ENCODE measurements at regions not wholly inside any gene's neighbourhood (a gene's known extent, or its start where the extent isn't known, plus 50 kb on each side); places are given as distances from the start of the nearest gene placed in this dataset.

DNA sequence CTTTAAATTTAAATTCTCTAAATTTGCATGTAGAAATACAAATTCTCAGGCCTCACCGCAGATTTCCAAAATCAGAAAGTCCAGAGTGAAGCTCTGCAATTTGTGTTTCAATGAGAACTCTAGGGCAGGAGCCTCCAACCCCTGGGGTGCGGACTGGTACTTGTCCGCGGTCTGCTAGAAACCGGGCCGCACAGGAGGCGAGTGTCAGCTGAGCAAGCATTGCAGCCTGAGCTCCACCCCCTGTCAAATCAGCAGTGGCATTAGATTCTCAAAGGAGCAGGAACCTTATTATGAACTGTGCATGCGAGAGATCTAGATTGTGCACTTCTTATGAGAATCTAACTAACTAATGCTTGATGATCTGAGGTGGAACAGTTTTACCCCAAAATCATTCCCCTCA is 203.0 kb upstream of the PCSK2 start:
- DNase-seq, result no peak

DNA sequence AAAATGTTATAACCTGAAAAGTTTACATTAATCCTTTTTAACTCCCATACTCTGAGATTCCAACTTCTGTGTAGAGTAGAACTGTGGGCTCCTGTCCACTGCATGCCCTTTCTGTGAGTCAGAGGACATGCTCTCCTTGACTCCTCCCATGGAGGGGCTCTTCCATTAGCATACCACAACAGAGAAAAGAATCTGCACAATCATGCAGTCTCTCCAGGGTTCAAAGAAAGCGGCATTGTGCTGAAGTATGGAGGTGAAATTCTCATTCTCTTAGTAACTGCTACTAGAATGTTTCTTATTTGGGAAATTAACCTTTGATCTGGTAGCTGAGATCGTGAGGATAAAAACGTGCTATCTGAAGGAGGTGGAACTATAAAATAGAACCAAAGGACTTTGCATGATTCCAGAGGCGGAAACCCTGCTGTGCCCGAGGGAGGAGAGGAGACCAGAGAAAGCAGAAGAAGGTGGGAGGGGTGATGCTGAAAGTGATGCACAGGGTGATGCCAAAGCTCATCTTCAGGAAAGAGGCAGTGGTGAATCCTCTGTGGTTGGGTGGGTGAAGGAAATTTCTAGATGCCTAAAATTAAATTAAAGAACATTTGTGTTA is 202.2 kb upstream of the PCSK2 start:
- DNase-seq, result no peak

DNA sequence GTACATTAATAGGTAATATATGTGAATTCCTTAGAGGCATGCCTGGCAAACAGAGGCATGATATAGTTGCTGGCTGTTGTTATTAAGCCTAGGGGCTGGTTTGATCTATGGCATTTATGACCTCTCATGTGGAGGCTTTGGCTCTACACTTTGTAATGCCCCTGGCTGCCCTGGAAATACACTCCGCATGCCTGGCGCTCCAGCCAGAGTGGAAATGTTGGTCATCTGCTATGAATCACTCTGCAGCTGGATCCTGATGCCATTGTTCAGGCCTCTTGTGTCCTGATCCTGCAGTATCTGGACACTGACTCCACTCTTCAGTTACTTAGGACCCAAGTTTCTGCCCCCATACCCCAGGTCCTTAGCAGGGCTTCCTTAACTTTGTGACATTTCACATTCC is 200.5 kb upstream of the PCSK2 start:
- DNase-seq, result no peak

DNA sequence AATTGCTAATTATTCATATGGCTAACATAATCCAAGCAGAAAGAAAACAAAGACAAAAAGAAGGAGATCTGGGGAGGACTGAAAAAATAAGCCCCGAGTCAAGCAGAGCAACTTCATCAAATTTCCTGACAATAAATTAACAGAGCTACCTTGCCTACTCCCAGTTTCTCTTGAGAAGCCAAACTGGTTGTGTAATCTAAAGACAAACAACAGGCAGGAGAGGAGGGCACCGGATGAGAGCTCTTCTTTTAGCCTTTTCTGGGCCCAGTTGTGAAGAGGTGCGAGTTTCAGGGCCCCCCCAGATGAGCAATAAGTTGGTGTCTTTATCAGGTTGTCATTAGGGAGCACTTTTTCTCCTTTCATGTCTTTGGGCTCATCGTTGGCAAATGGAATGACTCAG is 197.1 kb upstream of the PCSK2 start:
- no peak for DNase-seq

DNA sequence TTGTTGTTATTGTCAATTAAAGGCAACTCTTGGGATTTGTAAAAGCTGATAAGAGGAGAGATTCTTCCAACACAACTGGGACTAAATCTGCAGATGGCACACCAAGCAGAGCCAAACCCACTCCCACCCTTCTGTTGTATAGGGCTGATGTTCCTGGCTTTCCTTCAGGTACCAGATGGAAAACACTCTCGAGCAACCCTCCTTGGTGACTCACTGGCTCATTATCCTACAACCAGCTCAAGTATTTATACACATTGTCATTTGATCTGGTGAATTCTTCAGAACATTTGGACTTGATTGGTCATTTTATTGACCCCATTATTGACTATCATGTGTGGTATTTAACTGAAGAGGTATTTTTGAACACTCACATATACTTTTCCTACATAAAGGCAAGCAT is 190.3 kb upstream of the PCSK2 start:
- DNase-seq, result no peak

DNA sequence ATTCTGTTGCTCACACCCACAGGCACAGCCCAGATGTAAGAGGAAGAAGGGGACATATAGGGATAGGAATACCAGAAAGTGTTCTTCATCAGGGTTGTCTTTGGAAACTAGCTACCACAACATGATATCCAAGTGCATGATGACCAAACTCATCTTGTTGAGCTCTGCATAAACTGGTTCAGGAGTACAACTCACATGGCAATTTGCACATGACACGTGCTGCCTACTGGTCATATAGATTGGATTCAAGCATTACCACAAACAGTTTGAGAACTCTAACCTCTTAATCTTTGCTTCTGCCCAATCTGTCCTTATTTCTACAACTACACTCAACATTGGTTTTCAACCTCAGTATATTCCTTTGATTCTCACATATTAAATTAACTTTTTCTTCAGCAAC is 184.7 kb upstream of the PCSK2 start:
- no peak for DNase-seq

DNA sequence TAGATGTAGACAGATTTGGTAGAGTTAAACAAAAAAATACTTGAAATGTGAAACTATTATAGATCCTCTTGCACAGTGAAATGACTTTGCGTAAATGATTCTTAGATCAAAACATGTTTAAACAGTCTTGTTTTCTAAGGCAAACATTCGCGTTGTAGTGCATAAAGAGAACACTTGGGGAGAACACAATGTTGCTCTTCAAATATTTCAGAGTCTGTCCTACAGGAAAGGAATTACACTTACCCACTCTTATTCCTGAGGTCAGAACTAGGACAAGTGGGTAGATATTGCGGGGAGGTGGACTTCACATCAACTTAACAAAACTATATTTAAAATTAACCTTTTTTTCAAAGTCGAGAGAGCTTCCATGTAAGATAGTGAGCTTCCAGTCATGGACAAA is 183.5 kb upstream of the PCSK2 start:
- DNase-seq, result no peak

DNA sequence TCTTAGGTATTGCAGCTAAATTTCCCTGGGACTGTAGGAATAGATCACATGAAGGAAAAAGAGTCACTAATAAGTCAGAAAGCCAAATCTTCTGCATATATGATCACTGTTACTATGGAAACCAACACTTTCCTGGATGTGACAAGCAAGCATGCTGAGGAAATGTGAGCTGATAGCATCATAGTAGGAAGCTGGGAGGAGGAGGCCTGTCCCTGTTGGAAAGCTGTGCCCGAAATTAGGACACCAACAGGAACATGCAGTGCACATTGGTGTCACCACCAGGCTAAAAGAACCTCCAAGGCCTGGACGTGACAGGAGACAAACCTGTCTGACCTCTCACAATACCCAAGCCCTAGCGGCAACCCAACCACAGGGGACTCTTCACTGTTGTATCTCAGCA is 181.9 kb upstream of the PCSK2 start:
- DNase-seq, result no peak

DNA sequence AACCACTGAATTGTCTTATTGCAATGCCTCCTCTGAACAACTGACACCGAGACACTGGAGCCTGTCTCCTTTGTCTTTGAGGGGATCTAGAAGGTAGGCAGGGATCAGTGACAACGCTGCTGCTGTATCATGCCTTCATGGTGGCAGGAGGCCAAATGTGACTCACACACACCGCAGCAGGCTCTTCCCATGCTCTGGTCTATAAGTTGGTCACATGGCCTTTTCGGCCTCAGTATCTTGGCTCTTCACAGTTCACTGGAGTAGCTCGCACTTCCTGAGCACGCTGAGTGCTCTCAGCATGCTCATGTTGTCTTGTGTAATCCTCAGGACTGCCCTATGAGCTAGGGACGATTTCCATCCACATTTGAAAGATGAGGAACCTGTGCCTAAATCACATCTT is 167.4 kb upstream of the PCSK2 start:
- no peak for DNase-seq

DNA sequence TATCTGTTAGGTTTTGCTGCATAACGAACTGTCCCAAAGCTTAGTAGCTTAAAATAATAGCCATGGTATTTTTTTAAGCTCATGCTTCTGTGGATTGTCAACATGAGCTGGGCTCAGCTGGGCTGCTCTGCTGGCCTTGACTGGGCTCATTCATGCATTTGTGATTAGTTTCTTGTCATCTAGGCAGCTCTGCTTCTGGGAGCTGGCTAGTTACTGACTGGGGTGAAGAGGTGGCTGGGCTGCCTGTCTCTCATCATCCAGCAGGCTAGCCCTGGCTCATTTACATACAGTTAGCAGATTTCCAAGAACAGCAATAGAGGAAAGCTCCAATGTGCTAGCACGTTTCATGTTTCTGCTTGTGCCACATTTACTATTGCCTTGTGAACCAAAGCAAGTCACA is 165.1 kb upstream of the PCSK2 start:
- no peak for DNase-seq

DNA sequence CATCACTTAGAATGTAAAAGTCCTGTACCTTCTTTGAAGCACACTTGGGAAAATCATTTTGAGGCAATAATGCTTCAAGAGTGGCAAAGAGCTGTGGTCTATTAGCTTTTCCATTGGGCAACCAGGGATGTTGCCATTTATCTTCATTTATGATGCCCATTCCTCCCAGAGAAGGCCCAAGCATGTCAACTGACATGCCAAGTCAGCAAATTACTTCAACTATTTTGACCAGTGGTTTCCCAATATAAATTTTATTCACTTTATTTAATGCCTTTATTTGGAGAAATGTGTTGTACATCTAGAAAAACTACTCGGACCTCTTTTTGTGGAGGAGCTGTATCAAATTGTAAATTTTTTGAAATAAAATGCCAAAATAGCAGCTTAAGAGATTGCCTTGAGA is 164.1 kb upstream of the PCSK2 start:
- no peak for DNase-seq

DNA sequence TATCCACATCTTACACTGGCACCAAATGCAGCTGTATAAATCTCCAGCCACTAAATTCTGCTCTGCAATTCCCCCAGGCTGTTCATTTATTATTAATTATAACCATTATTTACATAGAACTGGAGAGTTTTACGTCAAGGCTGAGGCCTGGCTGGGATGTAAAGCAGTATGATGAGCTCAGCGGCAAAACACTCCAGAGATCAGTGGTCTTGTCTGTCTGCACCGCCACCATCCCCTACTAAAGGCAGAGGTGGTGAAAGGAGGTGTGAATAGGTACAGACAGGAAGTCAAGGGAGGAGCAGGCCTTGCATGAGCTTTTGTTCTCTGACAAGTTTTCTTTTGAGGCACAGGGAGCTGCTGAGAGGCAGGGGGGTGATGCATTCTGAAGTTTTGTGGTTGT is 159.9 kb upstream of the PCSK2 start:
- no peak for DNase-seq

DNA sequence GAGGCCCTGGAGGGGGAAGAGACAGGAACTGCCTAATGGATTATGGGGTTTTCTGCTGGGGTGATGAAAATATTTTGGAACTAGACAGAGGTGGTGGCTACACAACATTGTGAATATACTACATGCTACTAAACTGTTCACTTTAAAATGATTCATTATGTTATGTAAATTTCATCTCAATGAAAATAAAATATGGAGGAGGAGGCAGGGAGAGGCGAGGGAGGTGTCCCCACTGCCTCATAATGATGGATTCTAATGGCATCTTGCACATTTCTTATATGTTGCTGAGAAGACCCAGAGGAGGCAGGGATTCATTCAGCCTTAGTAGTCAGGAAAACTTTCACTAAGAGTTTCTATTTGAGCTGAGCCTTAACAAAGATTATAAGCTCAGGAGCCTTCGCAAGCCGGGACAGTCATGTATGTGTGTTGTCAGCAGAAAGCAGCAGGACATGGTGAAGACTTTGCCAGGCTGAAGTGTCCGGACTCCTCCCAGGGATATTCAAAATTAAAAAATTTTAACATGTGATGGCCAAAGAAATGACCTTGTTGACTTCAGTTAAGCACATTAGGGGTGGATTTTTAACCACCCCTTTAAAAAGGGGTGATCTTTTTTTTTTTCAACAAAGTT is 158.6 kb upstream of the PCSK2 start:
- DNase-seq, result no peak

DNA sequence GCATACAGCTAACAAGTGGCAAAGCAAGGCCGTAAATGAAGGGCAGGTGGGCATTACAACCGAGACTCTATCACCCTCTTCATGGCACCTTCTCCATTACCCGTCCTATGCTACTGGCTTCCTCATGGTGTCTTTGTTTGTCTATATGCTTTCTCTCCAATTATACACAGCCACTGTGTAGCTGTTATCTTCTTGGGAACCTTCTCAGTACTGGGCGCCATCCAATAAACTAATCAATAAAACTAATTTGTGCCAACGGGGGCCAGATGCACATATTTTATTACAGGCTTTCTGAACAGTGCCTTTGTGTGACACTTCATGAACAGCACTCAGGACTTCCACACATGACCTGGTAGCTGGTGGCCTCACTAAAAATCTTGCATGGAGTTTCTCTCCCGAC is 149.8 kb upstream of the PCSK2 start:
- DNase-seq, result no peak

DNA sequence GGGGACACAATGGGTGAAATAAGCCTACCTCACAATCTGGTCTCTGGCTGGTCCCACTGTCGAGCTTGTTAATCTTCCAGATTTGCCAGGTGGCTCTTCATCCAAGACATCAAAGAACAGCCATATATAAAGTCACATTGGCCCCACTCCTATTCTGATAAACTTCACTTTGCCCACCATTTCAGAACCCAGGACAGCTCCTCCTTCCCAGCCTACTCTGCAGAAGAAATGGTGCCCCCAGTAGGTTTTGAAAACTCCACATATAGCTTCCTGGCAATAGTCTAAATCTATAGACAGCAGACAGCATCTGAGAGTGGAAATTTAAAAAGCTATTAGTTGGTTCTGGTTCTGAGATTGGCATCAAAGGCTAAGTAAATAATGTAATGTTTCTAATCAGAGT is 143.1 kb upstream of the PCSK2 start:
- DNase-seq, result no peak

DNA sequence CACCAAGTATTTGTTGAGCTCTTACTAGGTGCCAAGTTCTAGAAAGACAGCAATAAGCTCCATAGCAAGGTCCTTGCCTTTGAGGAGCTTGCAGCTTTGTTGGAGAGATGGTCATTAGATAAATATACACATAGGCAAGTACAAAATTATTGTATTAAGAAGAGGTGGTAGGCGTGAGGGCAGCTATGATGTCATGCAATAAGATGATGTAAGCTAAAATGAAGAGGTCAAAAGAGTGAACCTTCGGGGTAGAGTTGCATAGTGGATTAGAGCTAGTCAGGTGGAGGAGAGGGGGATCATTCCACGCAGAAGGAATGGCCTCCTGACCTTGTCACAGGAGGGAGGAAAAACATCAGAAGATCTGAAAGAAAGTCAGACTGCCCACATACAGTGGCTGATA is 141.9 kb upstream of the PCSK2 start:
- DNase-seq, result no peak

DNA sequence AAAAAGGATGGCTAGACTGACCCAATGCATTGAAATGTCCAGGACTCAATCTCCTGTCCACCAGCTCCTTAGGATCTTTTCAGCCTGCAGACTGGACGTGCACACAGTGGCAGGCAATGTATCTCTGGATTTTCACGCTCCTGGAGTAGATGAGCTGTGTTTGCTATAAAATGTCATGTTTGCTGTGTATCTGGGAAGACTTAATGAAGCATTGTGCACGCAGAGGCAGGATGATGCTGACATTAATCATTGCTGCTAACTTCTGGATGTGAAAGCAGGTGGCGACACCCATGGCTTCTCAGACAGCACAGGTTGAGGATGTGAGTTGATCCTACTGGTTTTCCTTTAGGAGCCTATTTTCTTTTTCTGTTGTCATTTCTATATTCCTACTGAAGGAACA is 133.1 kb upstream of the PCSK2 start:
- DNase-seq, result no peak

DNA sequence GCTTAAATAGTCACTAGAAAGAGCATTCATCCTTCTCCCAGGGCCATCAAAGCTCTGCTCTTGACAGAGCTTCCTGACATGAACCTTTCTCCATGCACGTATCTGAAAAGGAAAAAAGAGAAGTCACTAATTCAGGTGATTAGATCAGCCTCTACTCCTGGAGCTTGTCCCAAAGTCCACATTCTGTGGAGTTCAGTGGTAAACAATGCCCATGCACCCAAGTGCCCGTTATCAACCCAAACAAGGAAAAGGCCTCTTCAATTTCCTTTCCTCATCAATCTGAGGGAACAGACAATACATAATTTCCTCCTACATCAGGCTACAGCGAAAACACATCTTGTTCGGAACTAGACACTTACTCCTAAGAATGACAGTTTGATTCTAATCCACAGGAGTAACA is 129.2 kb upstream of the PCSK2 start:
- no peak for DNase-seq

DNA sequence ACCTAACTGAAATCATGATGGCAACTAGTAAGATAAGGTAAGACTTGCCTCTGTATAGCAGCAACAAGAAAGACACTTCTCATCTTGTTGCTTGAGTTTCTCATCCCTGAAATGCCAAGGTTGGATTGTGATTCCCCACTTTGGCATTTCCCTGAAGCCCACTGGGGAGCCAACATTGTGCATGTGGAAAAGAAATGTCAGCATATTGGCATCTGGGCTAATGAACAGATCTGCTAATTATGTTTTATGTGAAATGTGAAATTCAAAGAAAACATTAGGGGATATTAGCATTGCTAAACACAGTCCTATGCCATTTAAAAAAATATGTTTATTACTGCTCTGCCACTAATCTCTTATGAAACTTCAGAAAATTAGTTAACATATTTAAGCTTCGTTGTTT is 126.3 kb upstream of the PCSK2 start:
- DNase-seq, result no peak

DNA sequence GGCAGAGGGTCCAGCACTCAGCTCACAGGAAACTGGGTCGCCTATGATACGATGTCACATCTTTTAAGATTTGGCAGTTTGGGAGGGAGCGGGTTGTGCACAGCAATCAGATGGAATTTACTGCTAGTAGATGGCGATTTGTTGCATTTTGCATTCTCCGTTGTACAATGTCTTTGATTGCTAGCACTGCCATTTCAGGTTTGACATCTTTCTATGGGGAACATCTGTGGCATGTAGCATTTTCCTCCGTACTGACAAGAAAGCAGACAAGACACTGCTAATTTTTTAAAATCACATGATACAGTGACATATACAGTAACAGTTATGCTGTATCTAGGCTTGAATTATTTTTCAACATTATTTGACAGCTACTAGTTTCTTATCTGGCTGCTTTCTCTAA is 119.7 kb upstream of the PCSK2 start:
- no peak for DNase-seq

DNA sequence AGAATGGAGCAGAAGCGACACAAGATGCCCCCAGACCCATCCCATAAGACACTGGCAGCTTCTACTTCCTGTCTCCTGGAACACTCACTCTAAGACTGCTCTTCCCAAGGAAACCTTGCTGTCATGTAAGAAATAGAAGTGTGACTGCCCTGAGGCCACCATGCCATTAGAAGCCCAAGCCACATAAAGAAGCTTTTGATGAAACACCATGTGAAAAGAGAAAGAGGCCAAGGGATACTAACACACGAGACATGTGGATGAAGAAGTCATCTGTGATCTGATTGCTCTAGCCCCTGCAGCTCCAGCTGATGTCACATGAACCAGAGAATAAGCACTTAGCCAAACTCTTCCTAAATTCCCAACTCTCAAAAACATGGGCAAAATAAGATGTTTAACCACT is 117.9 kb upstream of the PCSK2 start:
- DNase-seq, result no peak

DNA sequence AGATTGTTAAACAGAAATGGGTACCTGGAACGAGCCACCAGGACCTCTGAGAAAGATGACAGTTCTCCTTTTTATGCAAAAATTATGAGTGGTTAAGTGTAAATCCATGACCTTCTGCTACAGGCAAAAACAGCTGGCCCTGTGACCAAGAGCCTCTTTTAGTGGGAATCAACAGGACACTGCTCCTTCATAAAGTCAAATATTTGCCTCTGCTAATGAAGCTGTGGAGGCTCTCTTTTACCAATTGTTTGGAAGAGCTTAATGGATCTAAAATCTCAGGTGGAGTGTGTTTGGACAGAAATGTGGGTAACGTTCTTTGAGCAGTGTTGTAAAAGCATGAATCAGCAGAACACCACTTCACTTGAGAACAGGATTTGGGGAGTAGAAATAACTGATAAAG is 117.5 kb upstream of the PCSK2 start:
- no peak for DNase-seq

DNA sequence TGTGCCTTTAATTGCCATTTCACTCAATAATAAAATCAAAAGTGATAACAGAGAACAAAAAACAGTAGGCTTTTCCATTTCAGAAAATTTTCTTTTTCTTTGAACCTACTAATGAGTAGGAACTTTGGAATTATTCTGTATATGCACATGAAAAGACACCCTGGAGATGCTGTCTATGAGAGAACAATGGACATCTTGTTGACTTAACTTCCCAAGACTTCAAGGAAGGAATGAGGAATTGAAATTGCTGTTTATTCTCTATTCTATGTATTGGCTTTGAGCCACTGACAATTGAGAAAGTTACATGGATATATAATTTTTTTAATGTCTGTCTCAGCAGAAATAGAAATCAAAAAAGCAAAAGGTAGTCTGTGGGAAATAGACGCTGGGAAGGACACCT is 98.6 kb upstream of the PCSK2 start:
- no peak for DNase-seq

DNA sequence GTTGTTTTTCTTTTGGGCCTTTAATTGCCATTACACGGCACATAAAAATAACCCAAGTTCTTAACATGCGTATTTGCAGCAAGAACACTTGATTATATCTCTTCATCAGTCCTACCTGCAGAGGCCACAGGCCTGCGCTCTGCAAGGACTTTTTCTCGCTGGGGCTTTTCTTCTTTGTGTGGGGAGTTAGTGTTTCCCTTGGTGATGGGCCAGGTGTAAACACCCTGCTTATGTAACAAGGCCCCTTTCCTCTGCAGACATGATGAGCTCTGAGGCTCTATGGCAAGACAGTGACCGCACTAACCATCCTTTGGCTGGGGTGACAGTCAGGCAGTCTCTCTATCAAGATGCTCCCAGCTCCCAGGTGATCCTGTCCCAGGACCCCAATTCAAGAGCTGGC is 97.8 kb upstream of the PCSK2 start:
- no peak for DNase-seq

DNA sequence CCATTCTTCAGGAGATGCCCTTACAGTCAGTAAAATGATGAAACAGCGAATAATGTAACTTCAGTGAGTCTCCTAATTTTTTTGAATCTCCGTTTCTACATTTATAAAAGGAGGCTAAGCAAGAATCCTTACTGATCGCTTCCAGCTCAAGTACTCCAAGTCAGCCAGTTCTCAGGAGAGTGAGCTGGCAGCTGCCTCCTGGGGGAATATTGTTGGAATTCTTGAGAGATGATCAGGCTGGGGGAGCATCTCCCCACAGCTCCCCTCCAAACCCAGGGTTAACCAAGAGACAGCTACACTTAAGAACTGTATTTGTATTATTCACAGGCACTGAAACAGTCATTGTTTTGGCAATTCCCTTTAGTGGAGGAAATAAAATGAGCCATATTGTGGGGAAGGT is 89.1 kb upstream of the PCSK2 start:
- DNase-seq, result no peak

DNA sequence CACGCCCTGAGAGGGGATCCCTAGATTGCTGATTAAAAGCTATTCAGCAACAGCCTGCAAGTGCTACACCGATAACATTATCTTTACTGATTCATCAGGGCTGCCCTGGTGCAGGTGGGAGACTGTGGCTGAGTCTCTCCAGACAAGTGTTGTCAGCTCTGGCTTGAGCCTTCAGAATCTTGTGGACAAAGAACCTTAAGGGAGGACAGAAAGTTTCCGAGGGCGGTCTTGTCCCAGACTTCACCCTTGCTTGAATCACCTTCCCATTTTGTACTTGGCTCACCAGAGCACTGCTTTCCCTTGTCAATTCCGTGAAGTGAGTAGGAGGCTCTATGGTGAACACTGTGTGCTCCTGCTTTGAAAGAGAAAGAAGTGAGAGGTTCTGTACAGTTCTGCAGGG is 88.6 kb upstream of the PCSK2 start:
- DNase-seq, result no peak

Measured in CD4-positive, alpha-beta T cell treated with Interleukin-1 beta for 1 hour (primary cell).